Psoas muscle (tissue), 7 donors: ENCODE measurements at regions not wholly inside any gene's neighbourhood (a gene's known extent, or its start where the extent isn't known, plus 50 kb on each side); places are given as distances from the start of the nearest gene placed in this dataset.

Source experiments
- ATAC-seq, 4 donors: fragments of 200-7000 bp; cut with Tn5 transposase; one replicate each; pipeline ENCODE4 v1.9.1; 2020; ENCODE audit warnings: moderate library complexity in 3 of 4, mild to moderate bottlenecking in 2 of 4
- DNase-seq, 2 donors: peaks; one replicate each; pipeline ENCODE4 v3.0.0-alpha.2; 2020
- H3K27ac ChIP-seq: fragments of 200-600 bp; one replicate; pipeline ENCODE4 v1.8.0; 2022
- H3K27me3 ChIP-seq, 3 donors: fragments of 200-600 bp in 1 of 3; one replicate each; pipeline versions ENCODE4 v1.6.1 to v1.8.0; 2013 to 2022; ENCODE audit warnings: low read length in 2 of 3, mild to moderate bottlenecking in 2 of 3, moderate library complexity in 1 of 3; ENCODE audit not compliant: insufficient read depth in 3 of 3
- H3K36me3 ChIP-seq, 2 donors: fragments of 200-600 bp in 1 of 2; one replicate each; pipeline versions ENCODE4 v1.6.1 to v1.8.0; 2013 to 2022; ENCODE audit warnings: low read depth in 1 of 2, mild to moderate bottlenecking in 1 of 2, moderate library complexity in 1 of 2; ENCODE audit not compliant: insufficient read depth in 1 of 2
- H3K4me1 ChIP-seq: fragments of 200-600 bp; one replicate; pipeline ENCODE4 v1.8.0; 2022
- H3K4me3 ChIP-seq: fragments of 200-600 bp; one replicate; pipeline ENCODE4 v1.8.0; 2022; ENCODE audit warnings: mild to moderate bottlenecking
- H3K9me3 ChIP-seq: fragments of 200-600 bp; one replicate; pipeline ENCODE4 v1.8.0; 2022
- WGBS, 3 donors: extraction: QIAGEN DNeasy Blood & Tissue Kit; methylation state at CpG; one replicate each; pipeline versions ENCODE4 v1.1.6 to v1.1.7; 2013; 5-methylcytosine and 5-hydroxymethylcytosine counted together
- intact Hi-C, 2 donors: fragments of 100-400 bp; cut with DNase I; formaldehyde crosslinking; loops; one replicate each; pipeline versions ENCODE4 v1.11.0 to v1.14.2; 2022
- TF ChIP-seq, protein P1 (sequence below): fragments of 200-600 bp; IDR thresholded peaks from one replicate; pipeline ENCODE4 v1.8.0; 2022; ENCODE audit warnings: antibody characterized with exemption
- donor health status: healthy with polysubstance abuse.
- donor health status: DM: no; HTN: no; CAD: no; lungs with moderate emphysema.
- donor health status: Bipolar disorder and iron deficiency.
- donor health status: healthy.
- donor health status: DM: yes; HTN: yes; CAD: no.
- donor health status: DM: no; HTN: no; CAD: no.
- donor health status: DM: yes; HTN: yes; CAD: no.

GRCh38 chr5:87752362-87752761, 339.6 kb upstream of the CCNH start:
- intact Hi-C loops = no loop called here
- ATAC-seq (no peak), DNase-seq (no peak)
- Histone ChIP-seq H3K4me3 (no peak overlapping the region), H3K4me1 (no peaks in the 10 kb centered on the region), H3K27ac (no peak overlapping the region), H3K27me3 (peaks cover 0 to 6% (median 5%) of the 10 kb centered on the region in 3 donors), H3K9me3 (no peaks in the 10 kb centered on the region), H3K36me3 (no peaks in the 10 kb centered on the region)
- TF ChIP-seq, protein P1, sequence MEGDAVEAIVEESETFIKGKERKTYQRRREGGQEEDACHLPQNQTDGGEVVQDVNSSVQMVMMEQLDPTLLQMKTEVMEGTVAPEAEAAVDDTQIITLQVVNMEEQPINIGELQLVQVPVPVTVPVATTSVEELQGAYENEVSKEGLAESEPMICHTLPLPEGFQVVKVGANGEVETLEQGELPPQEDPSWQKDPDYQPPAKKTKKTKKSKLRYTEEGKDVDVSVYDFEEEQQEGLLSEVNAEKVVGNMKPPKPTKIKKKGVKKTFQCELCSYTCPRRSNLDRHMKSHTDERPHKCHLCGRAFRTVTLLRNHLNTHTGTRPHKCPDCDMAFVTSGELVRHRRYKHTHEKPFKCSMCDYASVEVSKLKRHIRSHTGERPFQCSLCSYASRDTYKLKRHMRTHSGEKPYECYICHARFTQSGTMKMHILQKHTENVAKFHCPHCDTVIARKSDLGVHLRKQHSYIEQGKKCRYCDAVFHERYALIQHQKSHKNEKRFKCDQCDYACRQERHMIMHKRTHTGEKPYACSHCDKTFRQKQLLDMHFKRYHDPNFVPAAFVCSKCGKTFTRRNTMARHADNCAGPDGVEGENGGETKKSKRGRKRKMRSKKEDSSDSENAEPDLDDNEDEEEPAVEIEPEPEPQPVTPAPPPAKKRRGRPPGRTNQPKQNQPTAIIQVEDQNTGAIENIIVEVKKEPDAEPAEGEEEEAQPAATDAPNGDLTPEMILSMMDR = no peak
- WGBS, 3 donors = 71 to 77% (median 74%) methylated on average over 4 of the region's 4 CpGs

- no peaks in the 10 kb centered on the region for H3K36me3 ChIP-seq
- ATAC-seq = no peak
- no peaks in the 10 kb centered on the region for H3K9me3 ChIP-seq
- intact Hi-C loops = no loop called here
- no peak for DNase-seq
- TF ChIP-seq, protein P1 = no peak
- no peak overlapping the region for H3K27ac ChIP-seq
- H3K4me1 ChIP-seq = no peaks in the 10 kb centered on the region
- 73 to 78% (median 75%) methylated on average over 4 of the region's 4 CpGs for WGBS, 3 donors
- H3K4me3 ChIP-seq = no peak overlapping the region
- H3K27me3 ChIP-seq = peaks cover 0 to 6% (median under 1%) of the 10 kb centered on the region in 3 donors
Measured at GRCh38 chr5:87751824-87752223, 339.1 kb upstream of the CCNH start.

- H3K9me3 ChIP-seq = no peaks in the 10 kb centered on the region
- H3K27ac ChIP-seq = no peak overlapping the region
- H3K27me3 ChIP-seq = peaks cover 0 to 2% (median 0%) of the 10 kb centered on the region in 3 donors
- no peaks in the 10 kb centered on the region for H3K36me3 ChIP-seq
- intact Hi-C loops = no loop called here
- no peak for ATAC-seq
- no peak overlapping the region for H3K4me3 ChIP-seq
- H3K4me1 ChIP-seq = no peaks in the 10 kb centered on the region
- TF ChIP-seq, protein P1 = no peak
- no peak for DNase-seq
- WGBS, 3 donors = 83 to 91% (median 87%) methylated on average over 2 of the region's 2 CpGs
Measured at GRCh38 chr5:87746891-87747377, 334.2 kb upstream of the CCNH start.

GRCh38 chr5:87746341-87746740, 333.6 kb upstream of the CCNH start:
- ATAC-seq = no peak
- no peak overlapping the region for H3K27ac ChIP-seq
- peaks cover 0 to 2% (median 0%) of the 10 kb centered on the region in 3 donors for H3K27me3 ChIP-seq
- no peaks in the 10 kb centered on the region for H3K36me3 ChIP-seq
- H3K4me3 ChIP-seq = no peak overlapping the region
- no peaks in the 10 kb centered on the region for H3K4me1 ChIP-seq
- TF ChIP-seq, protein P1 = no peak
- intact Hi-C loops = no loop called here
- DNase-seq = no peak
- H3K9me3 ChIP-seq = no peaks in the 10 kb centered on the region

- intact Hi-C loops = no loop called here
- H3K9me3 ChIP-seq = no peaks in the 10 kb centered on the region
- 15 to 18% (median 17%) methylated on average over 2 of the region's 2 CpGs for WGBS, 3 donors
- TF ChIP-seq, protein P1 = no peak
- no peak overlapping the region for H3K27ac ChIP-seq
- DNase-seq (no peak), ATAC-seq (no peak)
- no peak overlapping the region for H3K4me3 ChIP-seq
- no peaks in the 10 kb centered on the region for H3K4me1 ChIP-seq
- H3K36me3 ChIP-seq = no peaks in the 10 kb centered on the region
- no peaks in the 10 kb centered on the region for H3K27me3 ChIP-seq
Measured at GRCh38 chr5:87741881-87742280, 329.2 kb upstream of the CCNH start.
